Testis (tissue), 2 donors: ENCODE measurements at regions not wholly inside any gene's neighbourhood (a gene's known extent, or its start where the extent isn't known, plus 50 kb on each side); places are given as distances from the start of the nearest gene placed in this dataset.
"Not testable (repeated sequence)": the region's sequence is repeated elsewhere in the genome, so short reads cannot be mapped to it uniquely, and the experiment has no call there.

Experiments
- POLR2A ChIP-seq: fragments of 450-650 bp; IDR thresholded peaks from one replicate; pipeline ENCODE4 v1.6.1; 2017; ENCODE audit warnings: antibody characterized with exemption, mild to moderate bottlenecking, moderate library complexity
- TF ChIP-seq, protein P1 (sequence below), 3 experiments: fragments of 450-650 bp in 2 of 3; fragments of 200-600 bp in 1 of 3; sonication (generic) in 1 of 3; IDR thresholded peaks; one replicate each; pipeline ENCODE4 v1.5.1; 2016 to 2019; ENCODE audit warnings: antibody characterized with exemption in 3 of 3, mild to moderate bottlenecking in 2 of 3, moderate library complexity in 1 of 3

DNA sequence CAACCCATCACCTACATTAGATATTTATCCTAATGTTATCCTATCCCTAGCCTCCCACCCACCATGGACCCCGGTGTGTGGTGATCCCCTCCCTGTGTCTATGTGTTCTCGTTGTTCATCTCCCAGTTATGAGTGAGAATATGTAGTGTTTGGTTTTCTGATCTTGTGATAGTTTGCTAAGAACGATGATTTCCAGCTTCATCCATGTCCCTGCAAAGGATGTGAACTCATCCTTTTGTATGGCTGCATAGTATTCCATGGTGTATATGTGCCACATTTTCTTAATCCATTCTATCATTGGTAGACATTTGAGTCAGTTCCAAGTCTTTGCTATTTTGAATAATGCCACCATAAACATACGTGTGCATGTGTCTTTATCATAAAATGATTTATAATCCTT, 185.3 kb downstream of the TTC6 start:
- TF ChIP-seq, protein P1, sequence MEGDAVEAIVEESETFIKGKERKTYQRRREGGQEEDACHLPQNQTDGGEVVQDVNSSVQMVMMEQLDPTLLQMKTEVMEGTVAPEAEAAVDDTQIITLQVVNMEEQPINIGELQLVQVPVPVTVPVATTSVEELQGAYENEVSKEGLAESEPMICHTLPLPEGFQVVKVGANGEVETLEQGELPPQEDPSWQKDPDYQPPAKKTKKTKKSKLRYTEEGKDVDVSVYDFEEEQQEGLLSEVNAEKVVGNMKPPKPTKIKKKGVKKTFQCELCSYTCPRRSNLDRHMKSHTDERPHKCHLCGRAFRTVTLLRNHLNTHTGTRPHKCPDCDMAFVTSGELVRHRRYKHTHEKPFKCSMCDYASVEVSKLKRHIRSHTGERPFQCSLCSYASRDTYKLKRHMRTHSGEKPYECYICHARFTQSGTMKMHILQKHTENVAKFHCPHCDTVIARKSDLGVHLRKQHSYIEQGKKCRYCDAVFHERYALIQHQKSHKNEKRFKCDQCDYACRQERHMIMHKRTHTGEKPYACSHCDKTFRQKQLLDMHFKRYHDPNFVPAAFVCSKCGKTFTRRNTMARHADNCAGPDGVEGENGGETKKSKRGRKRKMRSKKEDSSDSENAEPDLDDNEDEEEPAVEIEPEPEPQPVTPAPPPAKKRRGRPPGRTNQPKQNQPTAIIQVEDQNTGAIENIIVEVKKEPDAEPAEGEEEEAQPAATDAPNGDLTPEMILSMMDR (IDR thresholded peaks at IDR 0.05) = not testable (repeated sequence)
- not testable (repeated sequence) for TF ChIP-seq POLR2A
